K562 (cell line): ENCODE measurements at regions not wholly inside any gene's neighbourhood (a gene's known extent, or its start where the extent isn't known, plus 50 kb on each side); places are given as distances from the start of the nearest gene placed in this dataset.
A peak's percentile ranks its signal among the peaks of the same experiment; 100 is the strongest.

Experiments used
- ATAC-seq: fragments of 200-7000 bp; cut with Tn5 transposase; 3 replicates; pipeline ENCODE4 v1.9.1; 2020; ENCODE audit warnings: moderate library complexity
- BruUV-seq: library from RNA; stranded (reverse); fragments of 400-500 nt; replicated peaks from 2 replicates; lab custom pipeline; 2021; lab: Mats Ljungman, UMichigan
- CTCF ChIA-PET: fragments of 300-600 bp; formaldehyde crosslinking; extraction: SDS; loops from one replicate; lab custom pipeline; 2021; ENCODE audit warnings: low intra/inter-chr PET ratio; lab: Yijun Ruan, JAX
- POLR2A ChIA-PET: fragments of 300-600, 350-650 bp; sonication (Branson Sonifier 250); formaldehyde crosslinking; extraction: SDS; loops from one replicate; lab custom pipeline; 2021; ENCODE audit warnings: antibody characterized with exemption, inconsistent platforms; lab: Yijun Ruan, JAX
- DNase-seq, 4 experiments: peaks; one replicate each; pipeline versions ENCODE4 v3.0.0 to v3.0.0-alpha.2; 2011 to 2018; ENCODE audit warnings: low spot score in 3 of 4, mixed read lengths in 3 of 4; ENCODE audit errors: extremely low read depth in 1 of 4
- FAIRE-seq: peaks from 2 replicates; lab custom pipeline; 2011; peaks lifted over from hg19 to GRCh38; lab: Jason Lieb, UNC
- H2AFZ ChIP-seq: 2 replicates; pipeline ENCODE4 v1.6.0; 2011; ENCODE audit warnings: low read depth, low read length, control low read depth, inconsistent platforms
- H3K27ac ChIP-seq: fragments of 200-600 bp; 3 replicates; pipeline ENCODE4 v1.8.0; 2011; ENCODE audit warnings: low read depth, mild to moderate bottlenecking, control low read depth, inconsistent platforms, low read length, moderate library complexity, mixed read lengths; ENCODE audit errors: extremely low read depth
- H3K27me3 ChIP-seq, 2 experiments: fragments of 300-600 bp in 1 of 2; 2 replicates in 1 of 2; 3 replicates in 1 of 2; pipeline versions ENCODE4 v1.6.0 to v1.8.0; 2011; ENCODE audit warnings: inconsistent platforms in 2 of 2, low read length in 2 of 2, mild to moderate bottlenecking in 1 of 2, mixed read lengths in 1 of 2, moderate library complexity in 1 of 2; ENCODE audit not compliant: control insufficient read depth in 2 of 2, insufficient read depth in 2 of 2
- H3K36me3 ChIP-seq: fragments of 300-600 bp; 3 replicates; pipeline ENCODE4 v1.8.0; 2011; ENCODE audit warnings: mild to moderate bottlenecking, low read length, inconsistent platforms; ENCODE audit not compliant: control insufficient read depth, insufficient read depth
- H3K4me1 ChIP-seq, 2 experiments: fragments of 200-600 bp in 1 of 2; replicated peaks in 1 of 2; 2 replicates in 1 of 2; 3 replicates in 1 of 2; pipeline versions ENCODE4 v1.5.1 to v1.8.0; 2011; ENCODE audit warnings: inconsistent platforms in 2 of 2, low read length in 2 of 2, mild to moderate bottlenecking in 1 of 2, mixed read lengths in 1 of 2, moderate library complexity in 1 of 2; ENCODE audit not compliant: control insufficient read depth in 2 of 2, insufficient read depth in 2 of 2
- H3K4me2 ChIP-seq: 2 replicates; pipeline ENCODE4 v1.6.1; 2011; ENCODE audit warnings: low read length, control low read depth, inconsistent platforms, mixed read lengths; ENCODE audit not compliant: insufficient read depth
- H3K4me3 ChIP-seq: fragments of 200-600 bp; sonication (generic), shearing (Covaris generic); 2 replicates; pipeline ENCODE4 v1.5.1; 2016; ENCODE audit warnings: control low read depth, inconsistent platforms
- H3K79me2 ChIP-seq: fragments of 200-600 bp; 3 replicates; pipeline ENCODE4 v1.8.0; 2011; ENCODE audit warnings: low read length, inconsistent platforms; ENCODE audit not compliant: control insufficient read depth, insufficient read depth
- H3K9ac ChIP-seq, 2 experiments: 2 replicates each; pipeline versions ENCODE4 v1.6.0 to v1.6.1; 2011; ENCODE audit warnings: low read depth in 2 of 2, low read length in 2 of 2, control low read depth in 1 of 2, inconsistent platforms in 1 of 2, mild to moderate bottlenecking in 1 of 2, mixed read lengths in 1 of 2; ENCODE audit not compliant: insufficient read depth in 1 of 2
- H3K9me1 ChIP-seq: one replicate; pipeline ENCODE4 v1.6.0; 2011; ENCODE audit warnings: inconsistent platforms, mild to moderate bottlenecking, low read length, moderate library complexity; ENCODE audit not compliant: control insufficient read depth, insufficient read depth
- H3K9me3 ChIP-seq: replicated peaks from 2 replicates; pipeline ENCODE4 v1.5.1; 2011; ENCODE audit warnings: low read depth, low read length, inconsistent platforms; ENCODE audit not compliant: control insufficient read depth, insufficient read depth
- H4K20me1 ChIP-seq: replicated peaks from 2 replicates; pipeline ENCODE4 v1.6.1; 2011; ENCODE audit warnings: low read length, inconsistent platforms, mixed read lengths; ENCODE audit not compliant: control insufficient read depth, insufficient read depth
- DLX4 ChIP-seq: fragments of 250-450 bp; sonication (Bioruptor Pico); IDR thresholded peaks from 2 replicates; pipeline ENCODE4 v1.6.1; 2021; ENCODE audit warnings: mild to moderate bottlenecking
- DNMT1 ChIP-seq: fragments of 450-650 bp; IDR thresholded peaks from 2 replicates; pipeline ENCODE4 v1.6.1; 2016; ENCODE audit warnings: antibody characterized with exemption, mild to moderate bottlenecking
- GTF3C2 ChIP-seq: IDR thresholded peaks from 3 replicates; pipeline ENCODE4 v1.6.1; 2011; ENCODE audit warnings: borderline replicate concordance, mild to moderate bottlenecking, moderate library complexity; ENCODE audit not compliant: insufficient read length; ENCODE audit errors: extremely low read depth
- HCFC1 ChIP-seq: IDR thresholded peaks from 2 replicates; pipeline ENCODE4 v1.6.1; 2012; ENCODE audit warnings: low read depth, low read length, improper control_type of control experiment
- KDM1A ChIP-seq, 2 experiments: fragments of 450-650 bp; IDR thresholded peaks; 2 replicates each; pipeline ENCODE4 v1.6.1; 2016; ENCODE audit warnings: mild to moderate bottlenecking in 2 of 2
- KHSRP ChIP-seq: fragments of 450-650 bp; IDR thresholded peaks from 2 replicates; pipeline ENCODE4 v1.6.1; 2017
- SIX5 ChIP-seq, 2 experiments: IDR thresholded peaks; 2 replicates each; pipeline ENCODE4 v1.6.1; 2011; ENCODE audit warnings: low read length in 2 of 2, borderline replicate concordance in 1 of 2, low read depth in 1 of 2, mild to moderate bottlenecking in 1 of 2, moderate library complexity in 1 of 2; ENCODE audit not compliant: insufficient read depth in 1 of 2
- SREBF1 ChIP-seq: fragments of 150-350 bp; IDR thresholded peaks from 2 replicates; pipeline ENCODE4 v1.6.1; 2014; ENCODE audit warnings: antibody characterized with exemption, low read depth, low read length, borderline replicate concordance
- TCF7 ChIP-seq: sonication (generic); IDR thresholded peaks from 2 replicates; pipeline ENCODE4 v1.6.1; 2016; ENCODE audit warnings: antibody characterized with exemption, borderline replicate concordance
- TRIM25 ChIP-seq: fragments of 450-650 bp; IDR thresholded peaks from 2 replicates; pipeline ENCODE4 v1.7.0; 2016; ENCODE audit warnings: borderline replicate concordance
- TSC22D4 ChIP-seq: fragments of 450-650 bp; IDR thresholded peaks from 2 replicates; pipeline ENCODE4 v1.6.1; 2016; ENCODE audit warnings: missing genetic modification characterization, missing biosample characterization, control low read depth
- USF2 ChIP-seq: sonication (generic); formaldehyde crosslinking; IDR thresholded peaks from 2 replicates; pipeline ENCODE4 v1.5.0; 2020; ENCODE audit warnings: missing genetic modification reagents
- ZEB2 ChIP-seq: fragments of 450-650 bp; IDR thresholded peaks from 2 replicates; pipeline ENCODE4 v1.6.1; 2016
- ZNF146 ChIP-seq: IDR thresholded peaks from one replicate; pipeline ENCODE4 v1.6.1; 2018; ENCODE audit warnings: missing compliant biosample characterization; ENCODE audit not compliant: unreplicated experiment
- ZNF3 ChIP-seq: fragments of 250-450 bp; sonication (Bioruptor Pico); IDR thresholded peaks from 2 replicates; pipeline ENCODE4 v1.5.0; 2021; ENCODE audit warnings: mild to moderate bottlenecking, moderate library complexity
- ZNF444 ChIP-seq: fragments of 250-450 bp; sonication (Bioruptor Pico); IDR thresholded peaks from 2 replicates; pipeline ENCODE4 v1.4.0; 2020; ENCODE audit warnings: mild to moderate bottlenecking, moderate library complexity
- WGBS: fragments of 100-300 bp; shearing (Covaris generic); methylation state at CpG from one replicate; pipeline ENCODE4 v1.1.6; 2016; ENCODE audit warnings: low coverage, mixed read lengths; ENCODE audit not compliant: insufficient coverage; ENCODE audit errors: missing lambda C conversion rate; 5-methylcytosine and 5-hydroxymethylcytosine counted together
- in situ Hi-C: fragments of 300-500 bp; cut with MboI; formaldehyde crosslinking; loops from 4 replicates; pipeline ENCODE4 v1.15.0; 2018; ENCODE audit warnings: inconsistent platforms, mixed read lengths
- intact Hi-C: fragments of 100-400 bp; cut with micrococcal nuclease; formaldehyde crosslinking; loops from 2 replicates; pipeline ENCODE4 v1.14.2; 2022

- TF ChIP-seq TRIM25: no peak
Measured at GRCh38 chr16:5884996-5885395, 787.4 kb upstream of the EEF2KMT start (continued).

GRCh38 chr16:5884339-5884738 lies 786.7 kb upstream of the EEF2KMT start:
- ATAC-seq (no peak), FAIRE-seq (no peak), DNase-seq (no peak)
- H3K4me1 ChIP-seq: no peaks in the 10 kb centered on the region
- H4K20me1 ChIP-seq: no peaks in the 10 kb centered on the region; the same call in 1 of the 2 replicates
- BruUV-seq: no TSS peak
- no peaks in the 10 kb centered on the region for H3K9me3 ChIP-seq
- ChIA-PET POLR2A (interaction anchor here (0.9 kb wide), 1 partner anchor 15 kb away, joined by 3 read pairs; no protein-coding TSS in a partner anchor), CTCF (no interaction called here)
- no peak overlapping the region for H3K4me3 ChIP-seq
- in situ Hi-C loops (no loop called here), intact Hi-C loops (no loop called here)
- no peaks in the 10 kb centered on the region for H3K36me3 ChIP-seq
- WGBS: 0% methylated on average over 3 of the region's 8 CpGs
- no peak overlapping the region for H3K9ac ChIP-seq
- H3K27ac ChIP-seq: no peak overlapping the region
- H3K79me2 ChIP-seq: no peaks in the 10 kb centered on the region
- H3K4me2 ChIP-seq: no peak overlapping the region
- H3K9me1 ChIP-seq: no peaks in the 10 kb centered on the region
- H2AFZ ChIP-seq: no peak overlapping the region
- H3K27me3 ChIP-seq: peaks cover 0 to under 1% of the 10 kb centered on the region in 2 experiments; a peak in 1 of 5 replicates
- TF ChIP-seq SREBF1 (no peak), TSC22D4 (tag) (no peak), HCFC1 (peak; percentile 56), TCF7 (no peak), ZNF146 (CRISPR knock-in tag) (no peak), DNMT1 (no peak), USF2 (CRISPR knock-in tag) (peak; percentile 69), SIX5 (IDR thresholded peaks at IDR 0.05; ENCODE audit: borderline replicate concordance in 1 of 2, insufficient read depth in 1 of 2, low read depth in 1 of 2, low read length in 2 of 2) (0 out of 4 replicates have a peak, but pooled peaks of 1 of the 2 experiments have one; percentile 10), KHSRP (no peak), GTF3C2 (no peak), KDM1A (IDR thresholded peaks at IDR 0.05) (no peak), ZEB2 (no peak), ZNF3 (CRISPR knock-in tag) (no peak), ZNF444 (CRISPR knock-in tag) (no peak), DLX4 (CRISPR knock-in tag) (no peak)
